Hypothalamus (tissue), 51 donors: ENCODE measurements at regions not wholly inside any gene's neighbourhood (a gene's known extent, or its start where the extent isn't known, plus 50 kb on each side); places are given as distances from the start of the nearest gene placed in this dataset.
A peak's percentile ranks its signal among the peaks of the same experiment; 100 is the strongest.

Experiments used
- DNase-seq, 51 donors: peaks; one replicate each; lab custom pipeline; 2025; lab: John Stamatoyannopoulos, UW

DNA sequence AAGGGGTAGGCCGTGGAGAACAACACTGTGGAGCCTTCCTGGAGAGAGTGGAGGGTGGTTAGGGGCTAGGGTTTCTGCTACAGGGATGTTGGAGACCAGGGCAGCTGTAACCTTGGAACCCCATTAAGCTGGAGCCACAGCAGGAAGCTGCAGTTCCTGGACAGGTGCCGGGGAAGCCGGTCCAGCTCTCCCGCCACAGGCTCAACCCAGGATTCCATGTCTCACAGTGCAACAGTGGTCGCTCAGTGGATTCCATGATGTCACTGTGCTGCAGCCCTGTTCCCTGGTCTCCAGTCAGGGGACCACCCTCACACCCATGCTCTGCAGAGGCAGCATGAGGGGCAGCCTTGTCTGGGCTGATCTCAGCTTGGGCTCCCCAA lies 264.6 kb upstream of the CDYL start:
- DNase-seq, result no peak

DNA sequence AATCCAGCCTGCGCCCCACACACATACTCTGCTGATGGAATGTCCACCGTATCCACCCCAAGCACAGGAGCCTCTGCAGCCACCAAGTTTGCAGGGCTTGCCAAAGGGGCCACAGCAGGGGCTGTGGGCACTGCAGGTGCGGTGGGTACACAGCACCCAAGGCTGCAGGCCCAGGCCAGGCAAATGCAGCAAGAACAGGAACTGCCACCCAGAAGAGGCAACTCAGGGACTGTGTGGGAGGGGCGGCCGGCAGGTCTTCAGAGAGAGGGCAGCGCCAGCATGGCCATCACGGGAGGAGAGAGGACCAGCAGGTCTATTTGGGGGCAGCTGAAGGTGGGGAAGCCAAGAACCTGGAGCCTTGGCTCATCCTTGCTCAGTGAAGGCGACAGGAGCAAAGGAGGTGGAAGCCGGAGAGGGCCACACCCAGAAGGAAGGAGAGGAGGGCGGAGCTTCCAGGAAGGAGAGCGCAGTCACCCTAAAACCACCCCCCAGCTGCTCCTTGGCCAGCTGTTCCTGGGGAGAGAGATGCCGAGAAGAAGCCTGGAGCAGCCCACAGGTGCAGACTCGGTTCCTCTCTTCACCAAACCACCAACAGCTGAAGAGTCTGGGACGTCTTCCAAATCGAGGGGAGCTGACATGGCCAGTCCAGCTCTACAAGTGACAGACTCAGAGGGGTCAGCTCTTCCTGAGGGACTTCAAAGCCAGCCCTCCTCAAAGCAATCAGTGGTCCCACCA lies 265.1 kb upstream of the CDYL start:
- no peak for DNase-seq

- DNase-seq, result peak in 18 of 51 donors; percentile 2 to 61 (median 26)
Observed at GRCh38 chr6:4510317-4510716, 265.9 kb upstream of the CDYL start.

DNA sequence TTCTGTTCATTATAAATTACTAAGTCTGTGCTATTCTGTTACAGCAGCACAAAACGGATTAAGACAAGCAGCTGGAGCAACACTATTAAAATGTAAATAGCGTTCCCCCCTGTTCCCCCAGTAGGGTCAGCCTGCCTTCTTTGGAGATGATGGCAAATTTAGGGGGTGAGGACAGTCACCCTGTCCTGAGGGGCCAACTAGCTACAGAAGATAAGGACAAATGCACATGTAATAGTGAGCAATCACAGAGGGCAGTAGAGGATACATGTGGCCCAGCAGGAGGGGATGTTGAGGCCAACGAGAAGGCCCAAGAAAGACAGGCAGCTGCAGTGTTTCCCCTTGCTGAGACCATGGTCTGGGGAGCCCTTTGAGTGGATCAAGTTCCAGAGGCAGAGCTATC lies 266.7 kb upstream of the CDYL start:
- DNase-seq, result no peak

- no peak for DNase-seq
Observed at GRCh38 chr6:4506792-4507191, 269.4 kb upstream of the CDYL start.

DNA sequence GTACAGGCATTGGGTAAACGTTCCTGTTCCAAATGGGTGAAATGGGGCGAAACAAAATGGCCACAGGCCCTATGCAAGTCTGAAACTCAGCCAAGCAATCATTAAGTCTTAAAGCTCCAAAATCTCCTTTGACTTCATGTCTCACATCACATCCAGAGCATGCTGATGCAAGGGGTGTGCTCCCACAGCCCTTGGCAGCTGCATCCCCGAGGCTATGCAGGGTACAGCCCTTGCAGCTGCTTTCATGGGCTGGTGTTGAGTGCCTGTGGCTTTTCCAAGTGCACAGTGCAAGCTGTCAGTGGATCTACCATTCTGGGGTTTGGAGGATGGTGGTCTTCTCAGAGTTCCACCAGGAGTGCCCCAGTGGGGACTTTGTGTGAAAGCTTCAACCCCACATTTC lies 270.0 kb upstream of the CDYL start:
- no peak for DNase-seq

DNA sequence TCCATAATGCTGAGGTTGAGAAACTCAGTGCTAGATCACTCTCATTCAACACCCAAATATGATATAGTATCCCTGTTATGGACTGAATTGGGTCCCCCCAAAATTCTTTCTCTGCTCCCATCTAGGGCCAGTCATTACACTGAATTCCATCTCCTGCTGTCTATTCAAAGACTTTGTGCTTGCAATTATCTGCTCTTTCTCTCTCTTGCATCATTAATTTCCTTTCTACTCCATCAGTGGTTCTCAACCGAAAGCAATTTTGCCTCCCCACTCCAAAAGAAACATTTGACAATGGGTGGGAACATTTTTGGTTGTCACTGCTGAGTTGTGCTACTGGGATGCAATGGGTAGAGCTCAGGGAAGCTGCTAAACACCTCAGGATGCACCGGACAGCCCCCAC lies 271.5 kb upstream of the CDYL start:
- DNase-seq, result no peak

- DNase-seq, result no peak
Observed at GRCh38 chr6:4503700-4504099, 272.5 kb upstream of the CDYL start.

DNA sequence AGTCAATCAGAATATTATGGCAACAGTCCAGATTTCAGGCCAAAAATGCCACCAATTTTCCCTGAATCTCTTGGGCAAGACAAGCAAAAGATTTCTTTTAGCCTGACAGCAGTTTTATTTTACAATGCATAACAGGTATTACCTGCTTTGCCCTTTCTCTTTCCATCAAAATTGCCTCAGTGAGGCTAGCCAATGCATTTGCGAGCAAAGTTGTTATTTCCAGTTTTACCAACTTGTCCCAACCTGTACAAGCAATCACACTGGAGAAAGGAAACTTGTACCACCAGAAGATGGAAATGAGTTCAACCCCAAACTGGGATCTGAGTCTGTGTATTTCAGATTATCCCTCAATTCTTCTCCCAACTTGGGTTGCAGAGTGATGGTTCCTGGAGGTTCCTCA lies 279.9 kb upstream of the CDYL start:
- no peak for DNase-seq

DNA sequence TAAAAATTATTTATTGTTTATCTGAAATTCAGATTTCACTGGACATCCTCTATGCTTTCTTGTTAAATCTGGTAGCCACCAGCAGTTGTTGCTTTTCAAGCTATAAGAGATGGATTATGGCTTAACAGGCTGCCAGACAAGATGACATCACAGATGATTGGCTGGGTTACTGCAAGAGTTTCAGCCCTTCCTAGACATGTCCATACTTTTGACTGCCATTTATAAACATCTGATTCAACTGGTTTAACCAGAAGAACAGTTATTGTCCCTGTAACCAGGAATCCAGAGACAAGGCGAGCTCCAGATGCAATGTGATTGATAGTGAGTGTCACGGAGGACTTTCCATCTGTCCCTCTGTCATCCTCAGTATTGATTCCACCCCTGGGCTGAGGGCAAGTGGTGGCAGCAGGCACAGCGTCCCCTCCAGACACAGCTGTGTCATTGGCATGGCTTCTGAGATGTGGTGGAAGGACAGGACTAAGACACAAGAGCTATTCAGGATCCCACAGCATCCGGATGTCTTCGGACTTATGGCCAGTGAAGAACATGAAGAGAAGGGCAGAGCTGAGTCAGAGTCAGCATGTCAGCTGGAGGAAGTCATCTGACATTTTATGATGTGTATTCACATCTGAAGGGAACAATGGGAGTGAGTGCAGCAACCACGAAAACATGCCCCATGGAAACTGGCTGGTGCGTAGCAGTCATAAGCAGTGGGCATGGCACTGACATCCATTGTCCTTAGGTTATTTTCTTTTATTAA lies 284.5 kb upstream of the CDYL start:
- DNase-seq, result no peak

DNA sequence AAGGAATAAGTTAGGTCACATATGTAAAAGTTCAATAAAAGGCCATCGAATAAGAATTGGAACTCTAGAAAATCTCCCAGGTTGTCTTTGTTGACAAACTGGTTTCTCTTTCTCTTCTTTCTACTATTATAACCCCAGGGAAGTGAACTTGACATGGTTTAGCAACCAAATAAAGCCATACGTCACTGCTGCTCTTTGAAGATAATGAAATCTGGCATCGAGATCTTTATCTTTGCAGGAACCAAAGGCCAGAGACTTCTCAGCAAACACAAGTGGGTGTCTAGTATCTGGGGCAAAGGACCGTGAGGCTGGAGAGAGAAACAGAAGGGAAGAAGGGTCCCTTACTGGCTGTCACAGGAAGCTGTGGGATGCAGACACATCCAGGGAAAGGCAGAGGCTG lies 286.7 kb upstream of the CDYL start:
- no peak for DNase-seq

- DNase-seq, result no peak
Observed at GRCh38 chr6:4488389-4488788, 287.8 kb upstream of the CDYL start.

DNA sequence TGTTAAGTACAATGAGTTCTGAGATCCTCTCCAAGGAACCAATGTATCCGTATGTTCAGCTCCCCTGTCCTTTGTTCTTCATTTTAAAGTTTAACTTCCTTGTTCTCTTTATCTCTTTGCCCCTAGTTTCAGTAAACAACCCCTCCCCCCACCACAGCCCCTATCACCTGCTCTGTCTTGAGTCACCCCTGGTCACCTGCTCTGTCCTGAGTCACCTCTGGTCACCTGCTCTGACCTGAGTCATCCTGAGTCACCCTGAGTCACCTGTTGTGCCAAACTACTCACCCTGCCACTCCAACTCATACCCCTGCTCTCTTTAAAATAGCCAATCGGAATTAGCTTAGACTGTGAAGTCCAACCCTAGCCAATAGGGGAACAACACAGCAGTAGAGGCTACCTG lies 288.7 kb upstream of the CDYL start:
- DNase-seq, result no peak

DNA sequence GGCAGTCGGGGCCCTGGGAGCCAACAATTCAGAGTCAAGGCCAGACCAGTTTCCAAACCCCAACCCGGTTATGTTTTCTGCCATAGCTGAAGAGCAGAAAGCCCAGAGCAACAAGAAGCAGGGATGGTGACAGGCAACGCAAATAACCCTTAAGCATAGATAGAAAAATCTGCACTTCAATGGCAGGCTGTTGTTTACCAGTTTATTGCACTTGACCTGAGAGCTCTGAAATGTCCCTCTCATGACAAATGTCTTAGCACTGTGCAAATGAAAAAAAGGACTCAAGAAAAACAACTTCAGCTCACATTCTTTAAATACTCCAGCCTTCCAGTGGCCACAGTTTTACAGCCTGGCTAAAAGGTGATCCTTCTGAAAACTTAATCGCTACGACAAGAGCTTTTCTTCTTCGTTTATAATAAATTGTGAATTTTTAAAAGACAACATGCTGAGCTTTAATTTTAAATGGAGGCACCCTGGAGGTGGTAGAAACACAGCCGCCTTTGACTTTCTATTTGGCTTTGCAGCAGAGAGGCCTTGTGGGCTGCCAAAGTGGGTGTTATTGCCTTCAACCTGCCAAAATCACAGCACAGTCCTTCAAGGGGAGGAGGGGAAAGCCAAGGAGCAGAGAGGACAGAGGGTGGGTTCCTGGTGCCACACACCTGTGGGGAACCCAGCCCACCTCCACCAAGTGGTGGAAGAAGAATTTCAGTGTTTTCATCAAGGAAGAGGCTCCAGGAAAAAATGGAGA lies 289.5 kb upstream of the CDYL start:
- no peak for DNase-seq

- no peak for DNase-seq
Observed at GRCh38 chr6:4485735-4486134, 290.5 kb upstream of the CDYL start.

- no peak for DNase-seq
Observed at GRCh38 chr6:4482461-4482860, 293.7 kb upstream of the CDYL start.

DNA sequence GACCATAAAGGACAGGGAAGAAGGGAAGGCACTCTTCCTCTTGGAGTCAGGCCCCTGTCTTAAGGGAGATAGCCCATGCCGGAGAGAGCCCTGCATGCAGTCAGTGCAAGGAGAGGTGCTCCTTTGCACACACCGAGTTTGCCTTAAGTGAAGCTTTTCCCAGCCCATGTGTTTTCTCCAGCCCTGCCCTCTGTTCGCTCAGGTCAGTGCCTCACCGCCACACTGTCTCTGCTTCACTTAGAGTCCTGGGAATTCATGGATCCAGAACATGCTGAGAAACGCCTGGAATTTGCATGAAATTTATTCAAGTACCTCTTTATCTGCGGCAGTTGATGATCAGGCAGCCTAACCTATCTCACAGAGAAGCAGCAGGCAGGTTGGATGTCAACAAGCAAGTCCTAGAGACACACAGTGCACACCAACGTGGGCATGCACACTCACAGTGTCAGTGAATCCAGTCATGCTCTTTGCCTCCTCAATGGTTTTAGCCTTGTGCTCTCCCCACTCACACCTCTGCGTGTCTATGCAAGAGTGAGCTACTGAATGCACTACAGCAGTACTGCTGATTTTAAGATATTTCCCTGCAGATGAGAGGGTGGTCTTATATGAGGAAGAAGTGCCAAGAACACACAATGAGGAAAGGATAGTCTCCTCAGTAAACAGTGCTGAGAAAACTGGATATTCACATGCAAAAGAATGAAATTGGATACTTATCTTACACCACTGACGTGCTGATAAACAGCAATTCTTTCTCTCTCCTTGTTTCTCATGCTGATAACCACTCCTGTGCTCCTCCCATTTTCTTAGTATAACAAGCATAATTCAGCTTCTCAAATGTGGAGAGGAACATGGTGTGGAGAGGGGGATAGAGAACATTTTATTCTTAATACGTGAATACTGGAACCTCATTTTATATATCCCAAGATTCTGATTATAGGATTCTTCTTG lies 295.1 kb upstream of the CDYL start:
- DNase-seq, result no peak

DNA sequence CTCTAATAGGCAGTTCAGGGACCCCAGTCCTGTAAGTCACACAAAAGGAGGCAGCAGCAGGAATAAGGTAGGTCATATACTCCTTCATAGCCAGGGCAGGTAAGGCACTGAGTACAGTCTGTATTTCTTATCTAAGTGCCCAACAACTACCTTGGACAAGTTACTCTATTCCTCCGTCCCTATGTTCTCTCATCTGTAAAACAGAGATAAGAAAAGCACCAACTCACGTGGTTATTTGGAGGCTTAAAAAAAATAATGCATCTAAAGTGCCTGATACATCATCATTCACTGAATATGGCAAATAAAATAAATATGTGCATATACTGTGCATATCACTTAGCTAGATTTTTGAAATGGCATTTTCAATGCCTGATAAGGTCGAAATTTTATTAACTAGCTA lies 298.1 kb upstream of the CDYL start:
- no peak for DNase-seq

GRCh38 chr6:4474810-4475209 lies 301.4 kb upstream of the CDYL start:
- DNase-seq, result no peak

- DNase-seq, result no peak
Observed at GRCh38 chr6:4472969-4473642, 303.1 kb upstream of the CDYL start.
